DOHH2 (cell line): ENCODE measurements at regions not wholly inside any gene's neighbourhood (a gene's known extent, or its start where the extent isn't known, plus 50 kb on each side); places are given as distances from the start of the nearest gene placed in this dataset.
A peak's percentile ranks its signal among the peaks of the same experiment; 100 is the strongest.

ENCODE experiments used
- H3F3A ChIP-seq: fragments of 200-600 bp; sonication (generic), shearing (Covaris generic); 2 replicates; pipeline ENCODE4 v1.6.0; 2016; ENCODE audit warnings: antibody characterized with exemption, mild to moderate bottlenecking; ENCODE audit not compliant: control insufficient read depth, insufficient read depth
- H3K27ac ChIP-seq: fragments of 200-600 bp; sonication (generic); 2 replicates; pipeline ENCODE4 v1.5.1; 2014; ENCODE audit warnings: low read depth, mild to moderate bottlenecking, low read length, moderate library complexity
- H3K27me3 ChIP-seq: fragments of 200-600 bp; sonication (generic); 2 replicates; pipeline ENCODE4 v1.6.1; 2014; ENCODE audit warnings: mild to moderate bottlenecking, low read length, mixed read lengths; ENCODE audit not compliant: control insufficient read depth
- H3K36me3 ChIP-seq: fragments of 200-600 bp; sonication (generic); 2 replicates; pipeline ENCODE4 v1.6.1; 2014; ENCODE audit warnings: mild to moderate bottlenecking, low read length, moderate library complexity, mixed read lengths; ENCODE audit not compliant: control insufficient read depth
- H3K4me1 ChIP-seq: fragments of 200-600 bp; sonication (generic); 2 replicates; pipeline ENCODE4 v1.6.1; 2014; ENCODE audit warnings: mild to moderate bottlenecking, low read length, mixed read lengths; ENCODE audit not compliant: control insufficient read depth
- H3K4me2 ChIP-seq: fragments of 200-600 bp; sonication (generic); 2 replicates; pipeline ENCODE4 v1.6.0; 2014; ENCODE audit warnings: mild to moderate bottlenecking, low read length, moderate library complexity
- H3K4me3 ChIP-seq: fragments of 200-600 bp; sonication (generic); 2 replicates; pipeline ENCODE4 v1.5.1; 2014; ENCODE audit warnings: mild to moderate bottlenecking, low read length, mixed read lengths
- H3K79me2 ChIP-seq: fragments of 200-600 bp; sonication (generic); 2 replicates; pipeline ENCODE4 v1.6.1; 2014; ENCODE audit warnings: mild to moderate bottlenecking, low read length, mixed read lengths; ENCODE audit not compliant: control insufficient read depth
- H3K9me2 ChIP-seq: fragments of 200-600 bp; sonication (generic); replicated peaks from 2 replicates; pipeline ENCODE4 v1.6.1; 2014; ENCODE audit warnings: mild to moderate bottlenecking, low read length, mixed read lengths; ENCODE audit not compliant: control insufficient read depth
- H3K9me3 ChIP-seq: fragments of 200-600 bp; sonication (generic); 2 replicates; pipeline ENCODE4 v1.6.1; 2014; ENCODE audit warnings: antibody characterized with exemption, low read length, mixed read lengths; ENCODE audit not compliant: control insufficient read depth, insufficient read depth
- H4K20me1 ChIP-seq: fragments of 200-600 bp; sonication (generic); 2 replicates; pipeline ENCODE4 v1.6.0; 2014; ENCODE audit warnings: low read depth, mild to moderate bottlenecking, antibody characterized with exemption, low read length, moderate library complexity; ENCODE audit not compliant: control insufficient read depth, insufficient read depth
- CTCF ChIP-seq: fragments of 200-600 bp; sonication (generic); IDR thresholded peaks from one replicate; pipeline ENCODE4 v1.5.1; 2014; ENCODE audit warnings: antibody characterized with exemption, mild to moderate bottlenecking, low read depth, low read length; ENCODE audit not compliant: poor library complexity, severe bottlenecking
- EZH2phosphoT487 ChIP-seq: fragments of 200-600 bp; sonication (generic); IDR thresholded peaks from 2 replicates; pipeline ENCODE4 v1.6.1; 2017; ENCODE audit warnings: borderline replicate concordance, mild to moderate bottlenecking, antibody characterized with exemption, low read length, moderate library complexity, mixed read lengths

GRCh38 chr7:42745357-42746059, 166.4 kb downstream of the C7orf25 start:
- no peak overlapping the region for H3K27ac ChIP-seq
- H3F3A ChIP-seq, result no peaks in the 10 kb centered on the region
- H3K27me3 ChIP-seq, result no peaks in the 10 kb centered on the region
- no peaks in the 10 kb centered on the region for H3K9me2 ChIP-seq
- no peaks in the 10 kb centered on the region for H3K79me2 ChIP-seq
- no peaks in the 10 kb centered on the region for H3K4me1 ChIP-seq
- H3K9me3 ChIP-seq, result no peaks in the 10 kb centered on the region
- no peaks in the 10 kb centered on the region for H3K36me3 ChIP-seq
- no peaks in the 10 kb centered on the region for H4K20me1 ChIP-seq
- no peak overlapping the region for H3K4me3 ChIP-seq
- H3K4me2 ChIP-seq, result no peak overlapping the region
- TF ChIP-seq EZH2phosphoT487 (no peak), CTCF (peak; percentile 99)

- Histone ChIP-seq H4K20me1 (no peaks in the 10 kb centered on the region), H3K4me2 (no peak overlapping the region)
Observed at GRCh38 chr7:42744746-42745145, 167.1 kb downstream of the C7orf25 start.

GRCh38 chr7:42743077-42743858, 168.6 kb downstream of the C7orf25 start:
- Histone ChIP-seq H3K9me3 (no peaks in the 10 kb centered on the region), H4K20me1 (no peaks in the 10 kb centered on the region), H3K9me2 (no peaks in the 10 kb centered on the region), H3K4me2 (no peak overlapping the region), H3K27me3 (no peaks in the 10 kb centered on the region), H3K36me3 (no peaks in the 10 kb centered on the region), H3K4me1 (no peaks in the 10 kb centered on the region), H3K79me2 (no peaks in the 10 kb centered on the region), H3K4me3 (no peak overlapping the region), H3F3A (no peaks in the 10 kb centered on the region), H3K27ac (no peak overlapping the region)
- TF ChIP-seq CTCF (no peak), EZH2phosphoT487 (no peak)

More at GRCh38 chr7:42744746-42745145, 167.1 kb downstream of the C7orf25 start:
- no peak overlapping the region for H3K4me3 ChIP-seq
- no peaks in the 10 kb centered on the region for H3K4me1 ChIP-seq
- no peaks in the 10 kb centered on the region for H3K27me3 ChIP-seq
- H3K9me2 ChIP-seq, result no peaks in the 10 kb centered on the region
- no peaks in the 10 kb centered on the region for H3K79me2 ChIP-seq
- H3K9me3 ChIP-seq, result no peaks in the 10 kb centered on the region
- no peak for TF ChIP-seq EZH2phosphoT487
- no peak for TF ChIP-seq CTCF
- no peak overlapping the region for H3K27ac ChIP-seq
- no peaks in the 10 kb centered on the region for H3F3A ChIP-seq
- H3K36me3 ChIP-seq, result no peaks in the 10 kb centered on the region
